Colon (tissue), 2 donors: ENCODE measurements at regions not wholly inside any gene's neighbourhood (a gene's known extent, or its start where the extent isn't known, plus 50 kb on each side); places are given as distances from the start of the nearest gene placed in this dataset.

ENCODE experiments used
- FAIRE-seq: peaks from 2 replicates; lab custom pipeline; 2012; peaks lifted over from hg19 to GRCh38; lab: Jason Lieb, UNC
- donor health status: control.
- donor health status: control.

DNA sequence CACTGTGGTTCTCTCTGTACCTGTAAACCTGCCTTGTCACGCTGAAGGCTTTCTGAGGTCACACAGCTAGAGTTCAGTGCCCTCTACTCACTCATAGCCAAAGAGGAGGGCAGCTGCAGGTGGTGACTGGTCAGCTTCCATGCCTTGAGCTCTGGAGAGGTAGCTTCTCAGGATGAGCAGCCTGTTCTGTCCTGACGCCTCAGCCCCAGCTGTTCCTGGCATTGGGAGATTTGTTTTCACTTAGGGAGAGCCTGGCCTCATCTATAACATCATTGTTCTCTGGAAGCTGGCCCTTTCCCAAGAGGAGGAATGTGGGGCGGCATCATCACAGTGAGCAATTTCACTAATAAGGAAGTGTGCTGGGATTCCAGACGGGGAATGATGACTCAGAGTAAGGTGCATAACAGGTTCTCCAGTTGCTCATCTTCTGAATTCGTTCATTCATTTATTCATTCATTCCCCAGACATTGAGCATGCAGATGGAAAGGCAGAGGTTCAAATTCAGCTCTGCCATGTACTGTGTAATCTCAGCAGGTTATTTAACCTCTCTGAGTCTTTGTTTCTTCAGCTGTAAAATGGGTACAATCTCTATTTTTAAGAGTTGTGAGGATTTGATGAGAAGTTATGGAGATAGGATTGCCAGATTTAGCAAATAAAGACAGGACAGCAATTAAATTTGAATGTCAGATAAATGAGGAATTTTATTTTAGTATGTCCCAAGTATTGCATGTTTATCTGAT is 255.8 kb upstream of the CRY1 start:
- FAIRE-seq, result no peak

GRCh38 chr12:107349839-107350238 is 256.5 kb upstream of the CRY1 start:
- FAIRE-seq, result no peak

DNA sequence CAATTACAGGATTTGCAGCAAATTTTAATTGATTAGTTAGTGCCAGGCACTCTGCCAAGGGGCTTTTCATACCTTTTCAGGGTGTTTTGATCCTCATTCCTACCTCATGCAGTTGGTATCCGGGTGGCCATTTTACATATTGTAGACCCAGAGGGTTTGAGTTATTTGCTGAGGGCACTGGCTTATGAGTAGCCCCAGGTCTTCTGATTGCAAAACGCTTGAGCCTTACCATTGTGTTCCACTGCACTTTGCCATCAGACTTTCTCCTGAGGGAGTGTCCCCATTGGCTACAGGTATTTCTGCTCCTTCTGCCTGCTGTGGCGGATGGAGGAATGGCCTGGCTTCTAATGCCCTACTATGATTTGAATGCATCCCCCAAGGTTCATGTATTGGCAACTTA is 257.8 kb upstream of the CRY1 start:
- FAIRE-seq, result no peak

DNA sequence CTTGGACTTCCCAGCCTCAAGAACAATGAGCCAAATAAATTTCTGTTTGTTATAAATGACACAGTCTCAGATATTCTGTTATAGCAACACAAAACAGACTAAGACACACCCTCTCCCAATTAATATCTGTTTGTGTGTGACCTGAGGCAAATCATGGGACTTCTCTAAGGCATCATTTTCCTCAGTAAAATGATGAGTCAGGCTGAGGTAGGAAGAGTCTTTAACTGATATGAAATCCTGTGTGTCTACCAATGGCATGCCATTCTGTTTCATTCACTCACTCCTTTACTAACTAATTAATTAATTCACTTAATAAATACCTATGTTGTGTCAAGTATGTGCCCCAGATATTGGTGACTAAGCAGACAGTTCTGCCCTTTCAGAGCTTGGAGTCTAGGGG is 258.4 kb upstream of the CRY1 start:
- FAIRE-seq, result no peak

DNA sequence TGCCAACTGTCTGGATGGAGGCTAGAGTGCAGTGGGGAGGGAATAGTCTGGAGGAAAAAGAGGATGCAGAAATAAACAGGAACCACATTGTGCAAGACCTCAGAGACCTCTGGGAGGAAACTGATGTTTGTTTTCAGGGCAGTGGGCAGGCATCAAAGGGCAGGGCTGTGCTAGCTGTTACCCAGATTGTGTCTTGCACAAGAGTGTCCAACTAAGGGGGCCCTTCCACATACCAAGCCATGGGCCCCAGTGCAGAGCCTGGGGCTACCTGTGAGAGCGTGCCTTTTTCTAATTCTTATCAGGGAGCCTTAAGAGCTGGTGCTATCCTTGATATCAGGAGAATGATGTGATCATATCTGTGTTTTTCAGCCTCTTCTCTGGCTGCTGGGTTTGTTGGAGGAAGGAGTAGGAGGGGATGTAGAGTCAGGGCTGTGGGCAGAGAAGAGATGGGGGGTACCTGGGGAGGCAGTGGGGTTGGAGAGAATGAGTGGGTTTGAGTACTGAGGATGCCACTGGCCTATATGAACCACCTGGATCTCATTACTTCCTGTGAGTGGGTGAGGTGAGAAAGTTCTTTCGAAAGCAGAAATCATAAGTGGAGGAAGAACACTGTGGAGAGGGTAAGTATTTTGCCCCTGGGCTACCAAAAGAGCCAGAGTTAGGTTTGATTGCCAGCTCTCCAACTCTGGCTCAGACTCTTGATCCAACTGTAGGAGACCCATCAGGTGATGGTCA is 259.2 kb upstream of the CRY1 start:
- FAIRE-seq, result no peak

DNA sequence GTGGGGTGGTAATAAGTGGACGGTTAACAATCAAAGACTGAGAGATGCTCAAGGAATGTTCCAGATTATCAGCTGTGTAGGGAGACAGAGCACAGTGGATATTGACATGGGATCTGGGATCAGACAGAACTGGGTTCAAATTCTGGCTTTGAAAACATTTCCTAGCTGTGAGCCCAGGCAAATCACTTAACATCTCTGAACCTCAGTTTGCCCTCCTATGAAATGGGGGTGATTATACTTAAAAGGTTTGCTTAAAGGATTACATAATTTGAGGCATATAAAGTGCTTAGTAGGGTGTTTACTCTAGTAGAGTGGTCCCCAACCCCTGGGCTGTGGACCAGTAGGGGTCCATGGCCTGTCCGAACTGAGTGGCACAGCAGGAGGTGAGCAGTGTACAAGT is 260.0 kb upstream of the CRY1 start:
- no peak for FAIRE-seq

GRCh38 chr12:107355004-107355565 is 261.7 kb upstream of the CRY1 start:
- no peak for FAIRE-seq

DNA sequence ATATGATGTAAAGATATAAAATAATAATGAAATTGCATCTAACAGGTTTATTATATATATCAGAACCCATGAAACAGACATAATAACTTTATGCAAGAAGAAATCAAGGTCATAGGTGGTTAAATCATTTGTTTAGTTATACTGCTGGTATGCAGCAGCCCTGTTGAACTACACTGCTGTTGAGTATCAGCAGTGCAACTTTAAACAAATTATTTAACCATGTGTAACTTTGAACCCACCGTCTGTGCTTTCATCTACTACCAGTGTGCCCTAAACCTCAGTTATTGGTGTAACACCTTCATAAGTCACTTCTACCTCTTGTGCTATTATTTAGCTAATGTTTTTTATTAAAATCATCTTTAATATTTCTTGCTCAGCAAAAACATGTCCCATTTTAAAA is 262.3 kb upstream of the CRY1 start:
- no peak for FAIRE-seq

- FAIRE-seq, result no peak
Measured at GRCh38 chr12:107356266-107356936, 263.1 kb upstream of the CRY1 start.

DNA sequence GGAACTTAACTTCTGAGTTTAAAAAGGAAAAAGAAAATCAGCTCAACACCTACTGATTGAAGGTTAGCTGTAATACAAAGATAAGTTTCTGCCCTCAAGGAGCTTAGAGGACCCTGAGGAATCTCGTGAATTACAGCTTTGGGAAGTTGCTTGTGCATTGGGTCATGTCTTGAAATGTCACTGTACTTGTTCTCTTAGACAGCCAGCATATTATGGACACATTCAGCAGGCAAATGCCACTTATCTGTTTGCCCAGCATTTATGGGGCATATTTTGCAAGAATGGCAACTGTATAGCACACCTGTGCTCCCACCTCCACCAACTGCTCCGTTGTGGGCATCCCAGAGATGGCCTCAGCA is 263.6 kb upstream of the CRY1 start:
- no peak for FAIRE-seq

DNA sequence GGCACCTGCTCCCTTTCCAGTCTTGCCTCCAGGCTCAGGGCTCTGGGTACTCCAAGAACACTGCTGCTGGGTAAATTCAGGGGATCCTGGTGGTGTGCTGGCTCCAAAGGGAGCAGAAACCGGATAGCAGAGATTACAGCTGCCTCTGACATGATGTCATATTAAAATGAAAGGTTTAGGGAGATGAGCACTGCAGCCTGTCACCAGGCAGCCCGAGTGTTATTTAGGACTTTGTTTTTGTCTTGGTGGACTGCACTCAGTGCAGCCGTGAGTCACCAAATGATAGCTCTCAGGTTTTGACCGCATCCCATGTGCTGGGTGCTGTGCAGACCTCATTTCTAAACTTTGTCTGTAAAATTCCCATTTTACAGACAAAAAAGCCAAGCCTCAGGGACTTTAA is 266.0 kb upstream of the CRY1 start:
- no peak for FAIRE-seq

DNA sequence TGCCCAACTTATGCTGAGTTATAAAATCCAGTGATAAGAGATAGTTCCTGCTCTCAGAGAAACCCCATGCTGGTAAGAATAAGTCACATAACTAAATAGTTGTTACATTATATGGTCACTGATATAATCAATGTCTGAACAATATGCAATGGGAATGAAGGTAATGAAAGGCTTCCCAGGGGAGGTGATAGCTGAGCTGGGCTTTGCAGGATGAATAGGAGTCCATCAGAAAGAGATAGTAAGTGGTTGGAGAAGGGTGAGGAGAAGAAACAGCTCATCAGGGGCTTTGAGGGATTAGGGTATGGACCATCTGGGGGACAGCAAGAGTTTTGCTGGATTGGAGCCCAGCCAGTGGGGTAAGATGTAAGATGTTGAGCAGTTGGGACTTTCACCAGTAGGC is 266.7 kb upstream of the CRY1 start:
- no peak for FAIRE-seq

- no peak for FAIRE-seq
Measured at GRCh38 chr12:107360482-107360881, 267.1 kb upstream of the CRY1 start.

- no peak for FAIRE-seq
Measured at GRCh38 chr12:107361970-107362369, 268.6 kb upstream of the CRY1 start.

DNA sequence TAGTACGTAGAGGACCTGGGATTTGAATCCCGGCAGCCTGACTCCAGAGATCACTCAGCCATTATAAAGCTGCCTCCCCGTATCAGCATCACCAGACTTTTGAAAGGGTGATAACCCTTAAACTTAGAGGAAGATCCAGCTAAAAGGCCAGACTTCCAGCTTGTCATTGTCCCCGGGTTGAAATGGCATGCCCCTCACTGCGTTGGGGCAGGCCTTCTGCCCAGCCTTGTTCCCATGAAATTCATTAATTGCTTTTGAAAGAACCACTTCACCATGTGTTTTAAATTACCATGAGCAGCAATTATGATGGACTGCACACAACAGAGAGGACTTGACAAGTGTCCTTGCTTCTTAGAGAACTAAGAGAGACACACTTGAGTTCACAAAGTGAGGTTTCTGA is 269.6 kb upstream of the CRY1 start:
- no peak for FAIRE-seq

DNA sequence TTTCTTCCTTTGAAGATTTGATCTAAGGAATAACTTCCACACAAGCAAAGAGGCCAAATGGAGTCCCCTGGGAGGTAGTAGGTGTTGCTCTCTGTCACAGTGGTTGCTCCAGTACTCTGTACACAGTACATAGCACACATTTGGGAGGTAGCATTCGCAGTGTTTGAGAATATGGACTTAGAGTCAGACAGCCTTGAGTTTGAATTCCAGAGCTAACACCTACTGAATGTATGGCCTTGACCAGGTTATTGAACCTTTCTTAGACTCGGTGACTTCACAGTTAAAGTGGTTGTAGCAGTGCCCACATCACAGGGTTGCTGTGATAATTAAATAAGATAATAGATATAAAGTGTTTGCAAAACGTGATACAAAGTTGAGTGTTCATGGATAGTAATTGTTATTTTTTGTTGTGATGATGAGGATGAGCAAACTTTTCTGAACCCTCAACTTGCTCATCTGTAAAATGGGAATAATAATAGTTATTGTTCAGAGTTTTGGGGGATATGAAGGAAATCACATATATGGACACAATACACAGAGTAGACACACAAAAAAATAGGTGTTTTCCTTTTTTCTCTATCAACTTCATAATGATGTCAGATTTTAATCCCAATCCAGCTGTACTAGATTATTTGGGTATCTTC is 271.6 kb upstream of the CRY1 start:
- FAIRE-seq, result no peak

DNA sequence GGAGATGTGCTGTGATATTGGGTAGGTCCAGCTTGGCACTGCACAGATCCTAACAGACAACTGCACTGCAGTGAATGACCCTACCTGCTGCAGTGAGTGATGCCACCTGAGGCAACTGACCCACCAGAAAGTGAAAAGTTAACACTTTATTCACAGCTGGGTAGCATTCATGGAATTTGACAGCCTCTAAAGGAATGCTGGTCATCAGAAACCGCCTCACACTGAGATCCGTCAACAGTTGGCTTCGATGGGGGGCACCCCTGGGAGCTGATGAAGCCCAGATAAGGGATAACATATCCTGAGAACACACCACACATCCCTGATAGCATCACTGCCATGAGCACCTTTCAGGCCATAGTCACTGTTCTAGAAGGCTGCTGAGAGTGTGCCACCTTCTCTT is 272.4 kb upstream of the CRY1 start:
- no peak for FAIRE-seq

DNA sequence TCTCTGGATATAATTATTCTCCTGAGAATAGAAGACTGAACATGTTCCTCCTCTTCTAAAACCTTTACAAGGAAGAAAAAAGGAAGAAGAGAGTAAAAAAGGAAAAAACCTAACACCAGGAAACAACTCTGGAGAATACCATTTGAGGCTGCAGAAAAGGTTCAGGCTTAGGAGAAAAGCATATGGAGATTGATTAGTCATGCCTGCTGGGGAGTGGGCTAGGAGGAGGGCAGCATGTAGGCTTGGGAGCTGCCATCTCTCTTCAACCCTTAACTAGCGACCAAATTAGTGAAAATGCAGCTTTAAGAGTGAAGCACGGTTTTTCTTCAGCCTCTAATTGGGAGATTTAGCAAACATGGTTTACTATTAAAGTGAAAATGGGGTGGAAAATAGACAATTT is 273.0 kb upstream of the CRY1 start:
- no peak for FAIRE-seq

DNA sequence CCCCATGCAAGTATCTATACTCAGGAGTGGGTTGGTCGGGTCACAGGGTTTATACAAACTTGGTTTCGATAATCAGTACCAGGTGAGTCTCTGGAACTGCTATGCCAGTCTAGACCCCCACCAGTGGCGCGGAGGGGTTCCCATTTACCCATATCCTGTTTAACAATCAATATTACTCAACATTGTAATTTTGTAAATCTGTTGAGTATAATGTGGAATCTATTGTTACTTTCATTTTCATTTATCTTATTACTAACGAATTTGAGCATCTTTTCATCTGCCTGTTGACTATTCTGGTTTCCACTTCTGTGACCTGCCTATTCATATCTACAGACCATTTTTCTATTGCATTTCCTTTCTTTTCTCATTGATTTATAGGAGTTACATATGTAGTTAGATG is 275.2 kb upstream of the CRY1 start:
- no peak for FAIRE-seq

GRCh38 chr12:107369006-107369405 is 275.7 kb upstream of the CRY1 start:
- FAIRE-seq, result no peak

DNA sequence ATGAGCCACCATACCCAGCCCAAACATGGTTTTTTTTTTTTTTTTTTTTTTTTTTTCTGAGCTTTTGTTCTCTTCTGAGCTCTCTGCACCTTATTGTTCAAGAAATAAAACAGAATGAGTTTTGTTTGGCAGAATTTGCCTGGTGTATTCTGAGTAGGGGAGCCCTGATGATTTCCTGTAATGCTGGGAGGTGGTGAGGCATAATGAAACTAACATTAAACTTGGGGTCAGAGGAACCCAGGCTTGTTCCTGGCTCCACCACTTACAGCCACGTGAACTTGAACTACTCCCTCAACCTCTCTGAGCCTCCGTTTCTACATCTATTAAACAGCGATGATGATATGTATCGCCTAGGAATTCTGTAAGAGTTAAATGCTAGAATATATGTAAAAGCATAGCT is 276.3 kb upstream of the CRY1 start:
- no peak for FAIRE-seq

DNA sequence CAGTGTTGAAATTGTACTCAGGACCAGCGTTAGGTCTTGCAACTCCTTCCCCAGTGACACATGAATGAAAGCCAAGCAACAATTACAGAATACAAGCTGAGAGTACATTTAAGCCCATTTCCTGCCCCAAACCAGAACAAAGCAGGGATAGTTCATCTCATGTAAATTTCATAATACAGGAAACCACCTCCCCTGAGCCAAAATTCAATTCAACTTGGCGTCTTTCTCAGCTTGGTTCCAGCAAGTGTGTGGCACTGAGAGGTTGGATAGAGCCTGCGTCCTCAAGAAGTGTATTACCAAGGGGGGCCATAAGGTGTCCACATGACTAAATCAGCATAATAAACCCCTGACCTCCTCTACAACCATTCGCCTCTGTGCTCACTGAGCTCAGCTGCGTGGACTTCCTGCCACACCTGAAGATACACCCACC is 278.9 kb upstream of the CRY1 start:
- no peak for FAIRE-seq
